GM21825 (cell line): ENCODE measurements at regions not wholly inside any gene's neighbourhood (a gene's known extent, or its start where the extent isn't known, plus 50 kb on each side); places are given as distances from the start of the nearest gene placed in this dataset.

ENCODE experiments used
- ATAC-seq: cut with Tn5 transposase; IDR thresholded peaks from one replicate; pipeline ENCODE4 v1.9.1; 2021; ENCODE audit warnings: mild to moderate bottlenecking, moderate library complexity; ENCODE audit not compliant: unreplicated experiment

- ATAC-seq = no peak
These were observed 148.1 kb downstream of the PPARGC1A start for GRCh38 chr4:23741681-23742191.

GRCh38 chr4:23737571-23737970, 152.3 kb downstream of the PPARGC1A start:
- no peak for ATAC-seq

DNA sequence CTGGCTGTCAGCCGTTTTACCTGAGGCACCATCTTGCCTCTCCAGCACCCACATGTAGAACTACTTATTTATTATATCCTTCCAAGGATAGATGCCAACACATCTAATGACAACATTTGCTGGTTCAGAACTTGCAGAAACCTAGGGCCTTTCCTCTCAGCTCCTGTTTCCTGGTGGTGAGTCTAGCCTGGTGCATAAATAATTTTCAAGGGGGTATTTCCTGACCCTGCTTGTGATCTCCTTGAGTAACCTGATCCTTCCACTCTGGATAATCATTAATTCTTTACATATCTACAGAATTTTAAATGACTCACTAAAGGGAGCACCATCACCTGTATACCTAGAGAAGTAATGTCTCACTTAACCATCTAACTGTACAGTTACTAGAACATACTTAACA, 153.4 kb downstream of the PPARGC1A start:
- ATAC-seq = no peak

- no peak for ATAC-seq
These were observed 155.8 kb downstream of the PPARGC1A start for GRCh38 chr4:23734000-23734399.

GRCh38 chr4:23733476-23733875, 156.4 kb downstream of the PPARGC1A start:
- no peak for ATAC-seq

- no peak for ATAC-seq
These were observed 158.8 kb downstream of the PPARGC1A start for GRCh38 chr4:23730998-23731397.

GRCh38 chr4:23728971-23729370, 160.9 kb downstream of the PPARGC1A start:
- no peak for ATAC-seq

- ATAC-seq = no peak
These were observed 161.5 kb downstream of the PPARGC1A start for GRCh38 chr4:23728393-23728792.

DNA sequence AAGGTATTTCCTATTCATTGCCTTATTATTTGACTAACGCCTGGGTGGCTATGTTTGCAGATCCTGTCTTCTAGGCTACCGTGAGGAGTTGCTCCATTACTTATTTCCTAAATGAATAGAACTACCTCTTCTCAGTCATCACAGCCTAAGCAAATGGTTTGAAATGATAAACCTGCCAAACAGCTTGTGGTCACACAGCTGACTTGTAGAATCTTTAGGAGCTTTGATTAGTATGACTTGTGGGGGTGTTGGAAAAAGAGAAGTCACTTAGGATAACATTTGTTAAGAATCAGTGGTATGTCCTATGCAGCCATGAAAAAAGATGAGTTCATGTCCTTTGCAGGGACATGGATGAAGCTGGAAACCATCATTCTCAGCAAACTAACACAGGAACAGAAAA, 169.3 kb downstream of the PPARGC1A start:
- no peak for ATAC-seq

DNA sequence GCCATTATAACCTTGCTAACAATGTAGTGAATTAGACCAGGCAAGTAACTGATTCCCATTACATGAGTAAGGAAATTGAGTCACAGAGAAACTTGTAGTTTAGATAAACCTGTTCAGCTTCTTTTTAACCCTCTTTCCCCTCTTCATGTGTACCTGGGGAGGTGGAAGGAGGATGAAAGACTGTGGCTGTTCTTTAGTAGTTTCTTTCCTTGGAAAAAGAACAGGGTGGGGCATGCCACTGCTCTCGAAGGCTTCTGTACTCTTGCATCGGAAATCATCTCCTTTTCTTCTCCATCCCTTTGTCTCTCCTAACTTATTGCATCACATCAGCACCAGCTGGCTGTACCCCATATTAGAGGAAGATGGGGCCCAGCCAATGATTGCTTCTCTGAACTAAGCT, 171.4 kb downstream of the PPARGC1A start:
- ATAC-seq = no peak

- no peak for ATAC-seq
These were observed 172.2 kb downstream of the PPARGC1A start for GRCh38 chr4:23717528-23718248.

DNA sequence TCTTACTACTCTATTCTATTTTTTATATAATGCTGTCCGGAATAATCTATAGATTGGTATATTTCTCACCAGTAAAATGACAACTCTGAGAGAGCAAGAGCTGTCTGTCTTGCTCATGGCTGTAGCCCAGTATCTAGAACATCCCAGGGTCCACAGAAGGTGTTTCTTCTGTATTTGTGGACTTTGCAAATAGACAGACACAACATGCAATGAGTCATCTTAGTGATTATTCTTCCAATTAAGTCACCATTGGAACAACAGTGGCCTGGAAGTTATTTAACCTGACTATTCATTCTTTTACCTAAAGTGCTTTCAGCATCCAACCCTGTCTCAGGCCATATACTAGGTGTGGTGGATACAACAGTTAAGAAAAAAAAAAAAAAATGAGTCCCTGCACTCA, 179.5 kb downstream of the PPARGC1A start:
- no peak for ATAC-seq

- no peak for ATAC-seq
These were observed 182.2 kb downstream of the PPARGC1A start for GRCh38 chr4:23707652-23708026.

- ATAC-seq = no peak
These were observed 182.7 kb downstream of the PPARGC1A start for GRCh38 chr4:23706972-23707651.

- ATAC-seq = no peak
These were observed 189.7 kb downstream of the PPARGC1A start for GRCh38 chr4:23700197-23700596.

DNA sequence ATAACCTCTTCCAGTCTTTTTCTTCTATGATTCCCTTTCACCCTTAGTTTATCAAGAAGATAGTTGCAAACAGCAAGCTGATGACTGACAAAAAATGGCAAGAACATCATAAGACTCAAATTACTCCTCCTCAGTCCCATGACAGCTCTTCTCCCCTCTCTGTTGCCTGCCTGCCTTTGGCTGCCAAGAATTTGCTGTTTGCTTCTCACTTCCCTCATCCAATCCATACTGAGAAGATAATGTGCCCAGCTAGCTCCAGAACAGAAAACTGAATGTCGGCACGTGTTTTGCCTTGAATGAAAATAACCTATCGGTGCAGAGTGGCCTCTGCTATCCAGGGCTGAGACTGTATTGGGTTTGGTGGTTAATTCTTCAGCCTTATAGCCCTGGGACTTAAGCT, 192.1 kb downstream of the PPARGC1A start:
- ATAC-seq = no peak

- ATAC-seq = no peak
These were observed 192.8 kb downstream of the PPARGC1A start for GRCh38 chr4:23697001-23697528.

GRCh38 chr4:23686169-23686897, 203.5 kb downstream of the PPARGC1A start:
- ATAC-seq = no peak

DNA sequence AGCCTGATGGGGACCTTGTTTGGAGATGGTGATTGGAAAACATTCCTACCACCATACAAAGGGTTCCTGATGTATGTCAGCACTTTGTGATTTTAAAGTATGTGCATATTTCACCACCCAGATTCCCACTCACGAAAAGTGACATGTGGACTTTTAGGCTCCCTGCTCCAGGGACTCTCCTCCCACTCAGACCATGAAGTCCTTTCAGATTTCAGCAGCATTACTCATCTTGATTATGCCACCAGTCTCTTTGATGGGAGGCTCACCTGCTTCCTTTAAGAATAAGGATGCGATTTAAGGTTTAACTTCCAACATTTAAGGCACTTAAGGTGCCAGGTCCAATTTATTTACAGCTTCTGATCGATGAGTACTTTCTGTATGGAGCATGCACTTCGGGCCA, 204.4 kb downstream of the PPARGC1A start:
- no peak for ATAC-seq

GRCh38 chr4:23680671-23681518, 209.0 kb downstream of the PPARGC1A start:
- ATAC-seq = no peak

GRCh38 chr4:23674694-23675093, 215.2 kb downstream of the PPARGC1A start:
- no peak for ATAC-seq
